NCI-H748 treated with DMSO at 0.1 percent for 48 hours (cell line): ENCODE measurements at regions not wholly inside any gene's neighbourhood (a gene's known extent, or its start where the extent isn't known, plus 50 kb on each side); places are given as distances from the start of the nearest gene placed in this dataset.

ENCODE experiments used
- DNase-seq: peaks from one replicate; lab custom pipeline; 2025; lab: John Stamatoyannopoulos, UW

- DNase-seq = no peak
These were observed 126.5 kb upstream of the MAST4 start for GRCh38 chr5:66469684-66470083.

- no peak for DNase-seq
These were observed 124.2 kb upstream of the MAST4 start for GRCh38 chr5:66472010-66472409.

GRCh38 chr5:66475731-66476130, 120.5 kb upstream of the MAST4 start:
- DNase-seq = no peak

GRCh38 chr5:66477596-66477995, 118.6 kb upstream of the MAST4 start:
- no peak for DNase-seq

GRCh38 chr5:66494437-66494836, 101.8 kb upstream of the MAST4 start:
- no peak for DNase-seq

GRCh38 chr5:66498791-66499207, 97.4 kb upstream of the MAST4 start:
- no peak for DNase-seq

GRCh38 chr5:66503203-66503789, 92.9 kb upstream of the MAST4 start:
- no peak for DNase-seq

- no peak for DNase-seq
These were observed 89.1 kb upstream of the MAST4 start for GRCh38 chr5:66507106-66507505.

- no peak for DNase-seq
These were observed 84.7 kb upstream of the MAST4 start for GRCh38 chr5:66511491-66511890.

- no peak for DNase-seq
These were observed 83.1 kb upstream of the MAST4 start for GRCh38 chr5:66513130-66513529.

GRCh38 chr5:66515209-66515608, 81.0 kb upstream of the MAST4 start:
- DNase-seq = no peak

GRCh38 chr5:66516550-66516949, 79.6 kb upstream of the MAST4 start:
- DNase-seq = no peak

GRCh38 chr5:66517351-66517750, 78.8 kb upstream of the MAST4 start:
- DNase-seq = no peak

GRCh38 chr5:66518052-66518451, 78.1 kb upstream of the MAST4 start:
- DNase-seq = no peak

- no peak for DNase-seq
These were observed 77.4 kb upstream of the MAST4 start for GRCh38 chr5:66518753-66519152.

- no peak for DNase-seq
These were observed 76.6 kb upstream of the MAST4 start for GRCh38 chr5:66519626-66520025.

- no peak for DNase-seq
These were observed 75.3 kb upstream of the MAST4 start for GRCh38 chr5:66520854-66521253.

- DNase-seq = no peak
These were observed 68.6 kb upstream of the MAST4 start for GRCh38 chr5:66527478-66528035.

GRCh38 chr5:66529182-66529581, 67.0 kb upstream of the MAST4 start:
- no peak for DNase-seq

- DNase-seq = no peak
These were observed 66.5 kb upstream of the MAST4 start for GRCh38 chr5:66529704-66530103.

GRCh38 chr5:66538126-66538525, 58.1 kb upstream of the MAST4 start:
- no peak for DNase-seq

GRCh38 chr5:66538531-66538930, 57.7 kb upstream of the MAST4 start:
- no peak for DNase-seq

- no peak for DNase-seq
These were observed 56.1 kb upstream of the MAST4 start for GRCh38 chr5:66540078-66540477.

- no peak for DNase-seq
These were observed 53.5 kb upstream of the MAST4 start for GRCh38 chr5:66542711-66543110.
